IMR-90 (cell line): ENCODE measurements at regions not wholly inside any gene's neighbourhood (a gene's known extent, or its start where the extent isn't known, plus 50 kb on each side); places are given as distances from the start of the nearest gene placed in this dataset.
"Not testable (repeated sequence)": the region's sequence is repeated elsewhere in the genome, so short reads cannot be mapped to it uniquely, and the experiment has no call there.

ENCODE experiments used
- ATAC-seq: fragments of 200-7000 bp; cut with Tn5 transposase; 2 replicates; pipeline ENCODE4 v1.9.1; 2020; ENCODE audit warnings: low read depth, mild to moderate bottlenecking, moderate library complexity
- BruUV-seq: library from RNA; stranded (reverse); fragments of 400-500 nt; replicated peaks from 2 replicates; lab custom pipeline; 2021; lab: Mats Ljungman, UMichigan
- CTCF ChIA-PET: fragments of 300-600 bp; formaldehyde crosslinking; extraction: SDS; loops from one replicate; lab custom pipeline; 2021; ENCODE audit warnings: antibody characterized with exemption; lab: Yijun Ruan, JAX
- POLR2A ChIA-PET: fragments of 300-600 bp; sonication (Branson Sonifier 250); formaldehyde crosslinking; loops from one replicate; lab custom pipeline; 2022; ENCODE audit warnings: antibody characterized with exemption; ENCODE audit not compliant: unreplicated experiment; lab: Charles Lee
- DNase-seq: peaks from one replicate; pipeline ENCODE4 v3.0.0; 2013
- H2AFZ ChIP-seq: replicated peaks from 2 replicates; pipeline ENCODE3; 2013; ENCODE audit warnings: low read length, mild to moderate bottlenecking; ENCODE audit not compliant: poor library complexity
- H2AK5ac ChIP-seq: 2 replicates; pipeline ENCODE4 v1.6.1; 2013; ENCODE audit warnings: low read depth, low read length, inconsistent platforms
- H2AK9ac ChIP-seq: replicated peaks from 2 replicates; pipeline ENCODE3; 2013; ENCODE audit warnings: mild to moderate bottlenecking, low read depth, low read length, moderate library complexity; ENCODE audit not compliant: poor library complexity
- H2BK120ac ChIP-seq: 2 replicates; pipeline ENCODE4 v1.6.1; 2013; ENCODE audit warnings: low read depth, low read length, inconsistent platforms
- H2BK15ac ChIP-seq: 3 replicates; pipeline ENCODE4 v1.6.1; 2013; ENCODE audit warnings: low read depth, low read length, inconsistent platforms
- H2BK20ac ChIP-seq: 2 replicates; pipeline ENCODE4 v1.6.1; 2013; ENCODE audit warnings: low read depth, mild to moderate bottlenecking, inconsistent platforms, low read length, moderate library complexity
- H2BK5ac ChIP-seq: 2 replicates; pipeline ENCODE4 v1.6.1; 2013; ENCODE audit warnings: mild to moderate bottlenecking, low read depth, low read length, inconsistent platforms; ENCODE audit not compliant: poor library complexity, severe bottlenecking
- H3K14ac ChIP-seq: replicated peaks from 2 replicates; pipeline ENCODE4 v1.6.1; 2013; ENCODE audit warnings: low read depth, low read length, inconsistent platforms
- H3K18ac ChIP-seq: 2 replicates; pipeline ENCODE4 v1.6.1; 2013; ENCODE audit warnings: low read depth, low read length, control low read depth
- H3K23ac ChIP-seq: 2 replicates; pipeline ENCODE4 v1.6.1; 2013; ENCODE audit warnings: low read depth, low read length, inconsistent platforms
- H3K27ac ChIP-seq: 2 replicates; pipeline ENCODE4 v1.5.1; 2013; ENCODE audit warnings: mild to moderate bottlenecking, control low read depth, low read length; ENCODE audit not compliant: insufficient read depth
- H3K27me3 ChIP-seq: 2 replicates; pipeline ENCODE4 v1.6.1; 2013; ENCODE audit warnings: low read length; ENCODE audit not compliant: control insufficient read depth, insufficient read depth
- H3K36me3 ChIP-seq: 2 replicates; pipeline ENCODE4 v1.6.1; 2013; ENCODE audit warnings: low read length, mixed read lengths; ENCODE audit not compliant: control insufficient read depth, insufficient read depth
- H3K4ac ChIP-seq: 2 replicates; pipeline ENCODE4 v1.6.1; 2013; ENCODE audit warnings: low read depth, low read length, inconsistent platforms
- H3K4me1 ChIP-seq: 2 replicates; pipeline ENCODE4 v1.6.1; 2013; ENCODE audit warnings: low read length, mixed read lengths; ENCODE audit not compliant: control insufficient read depth, insufficient read depth
- H3K4me2 ChIP-seq: 2 replicates; pipeline ENCODE4 v1.6.1; 2013; ENCODE audit warnings: low read depth, mild to moderate bottlenecking, control low read depth, low read length, moderate library complexity
- H3K4me3 ChIP-seq: 2 replicates; pipeline ENCODE4 v1.5.1; 2013; ENCODE audit warnings: low read depth, mild to moderate bottlenecking, control low read depth, low read length, moderate library complexity; ENCODE audit not compliant: insufficient read depth
- H3K56ac ChIP-seq: 2 replicates; pipeline ENCODE4 v1.6.1; 2013; ENCODE audit warnings: low read length, inconsistent platforms; ENCODE audit not compliant: insufficient read depth; ENCODE audit errors: extremely low read depth
- H3K79me1 ChIP-seq, 2 experiments: 2 replicates each; pipeline ENCODE4 v1.6.1; 2013; ENCODE audit warnings: low read length in 2 of 2, inconsistent platforms in 1 of 2, low read depth in 1 of 2
- H3K9ac ChIP-seq: 2 replicates; pipeline ENCODE4 v1.6.1; 2013; ENCODE audit warnings: low read depth, low read length, control low read depth
- H3K9me1 ChIP-seq: 2 replicates; pipeline ENCODE4 v1.6.1; 2013; ENCODE audit warnings: low read length, inconsistent platforms; ENCODE audit not compliant: insufficient read depth
- H3K9me3 ChIP-seq: 2 replicates; pipeline ENCODE4 v1.6.1; 2013; ENCODE audit warnings: low read length; ENCODE audit not compliant: control insufficient read depth, insufficient read depth
- H4K20me1 ChIP-seq: 2 replicates; pipeline ENCODE4 v1.6.1; 2013; ENCODE audit warnings: low read length, inconsistent platforms; ENCODE audit not compliant: insufficient read depth
- H4K5ac ChIP-seq: 2 replicates; pipeline ENCODE4 v1.6.1; 2013; ENCODE audit warnings: mild to moderate bottlenecking, low read depth, low read length, control low read depth
- H4K8ac ChIP-seq, 2 experiments: 2 replicates each; pipeline ENCODE4 v1.6.1; 2013; ENCODE audit warnings: low read depth in 2 of 2, low read length in 2 of 2, control low read depth in 1 of 2, inconsistent platforms in 1 of 2
- H4K91ac ChIP-seq: 2 replicates; pipeline ENCODE4 v1.6.1; 2013; ENCODE audit warnings: low read depth, low read length, inconsistent platforms; ENCODE audit not compliant: insufficient read depth
- WGBS, 2 experiments: methylation state at CpG; one replicate each; pipeline versions ENCODE4 v1.1.5 to v1.1.7; 2013; ENCODE audit warnings: missing lambda C conversion rate in 2 of 2; ENCODE audit not compliant: insufficient read length in 1 of 2; ENCODE audit errors: extremely low coverage in 2 of 2; 5-methylcytosine and 5-hydroxymethylcytosine counted together
- dilution Hi-C: fragments of 300-500 bp; cut with HindIII; formaldehyde crosslinking; loops from one replicate; pipeline ENCODE4 v1.14.3; 2018; ENCODE audit warnings: low sequenced_read_pairs; ENCODE audit not compliant: unreplicated experiment
- in situ Hi-C: fragments of 300-500 bp; cut with MboI; formaldehyde crosslinking; loops from 3 replicates; pipeline ENCODE4 v1.14.3; 2019; ENCODE audit warnings: low sequenced_read_pairs, inconsistent platforms, mixed read lengths
- intact Hi-C: fragments of 100-400 bp; cut with micrococcal nuclease; formaldehyde crosslinking; loops from 2 replicates; pipeline ENCODE4 v1.10.0; 2022

DNA sequence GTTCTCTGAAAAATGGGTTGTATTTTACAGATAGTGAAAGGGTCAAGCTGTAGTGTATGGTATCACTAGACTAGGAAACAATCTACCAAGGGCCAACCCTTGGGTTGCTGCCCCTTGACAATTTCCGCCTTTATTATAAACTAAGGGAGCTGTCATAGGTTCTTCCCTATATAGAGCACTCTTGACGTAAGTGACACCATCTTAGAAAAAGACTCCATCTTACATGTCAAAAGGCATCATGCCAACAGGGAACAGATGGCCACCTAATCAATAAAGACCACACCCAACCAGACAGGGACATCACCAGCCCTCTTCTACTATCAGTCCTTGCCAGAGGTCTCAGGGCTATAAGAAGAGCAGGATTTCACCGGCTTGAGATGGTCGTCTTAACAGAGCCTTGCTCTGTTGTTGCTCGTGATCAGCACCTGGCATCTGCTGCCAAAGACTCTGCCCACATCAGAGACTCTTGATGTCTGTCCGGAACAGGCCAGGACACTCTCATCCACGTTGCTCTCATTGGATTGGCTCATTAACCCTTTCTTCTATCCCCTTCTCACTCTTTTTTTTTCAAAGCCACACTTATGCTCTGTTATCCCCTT, 231.4 kb upstream of the PLGLB2 start:
- H3K23ac ChIP-seq, H3K4me2 ChIP-seq, H3K18ac ChIP-seq, H3K56ac ChIP-seq, in situ Hi-C loops, H2BK15ac ChIP-seq, H4K91ac ChIP-seq, ATAC-seq, H3K4me1 ChIP-seq, H3K4ac ChIP-seq, H2AK9ac ChIP-seq, H4K5ac ChIP-seq, CTCF ChIA-PET, H3K27me3 ChIP-seq, H2AFZ ChIP-seq, H3K79me1 ChIP-seq, H3K27ac ChIP-seq, DNase-seq, H2BK5ac ChIP-seq, H3K9me3 ChIP-seq, H2AK5ac ChIP-seq, H3K14ac ChIP-seq, intact Hi-C loops, H2BK20ac ChIP-seq, BruUV-seq, H2BK120ac ChIP-seq, H3K9me1 ChIP-seq, H4K8ac ChIP-seq, dilution Hi-C loops, H3K9ac ChIP-seq, H3K4me3 ChIP-seq, POLR2A ChIA-PET, H3K36me3 ChIP-seq: not testable (repeated sequence)
- WGBS, 2 experiments: 100% methylated on average over 2 of the region's 7 CpGs; no CpG with 5 or more reads in 1 of the 2 experiments
- H4K20me1 ChIP-seq: peaks cover 44% of the 10 kb centered on the region

- H4K5ac ChIP-seq, H3K4me2 ChIP-seq, DNase-seq, H3K9ac ChIP-seq, H3K27me3 ChIP-seq, H3K56ac ChIP-seq, dilution Hi-C loops, H2AFZ ChIP-seq, H3K27ac ChIP-seq, CTCF ChIA-PET, H2BK15ac ChIP-seq, H3K9me1 ChIP-seq, H2BK5ac ChIP-seq, ATAC-seq, H3K23ac ChIP-seq, H2AK9ac ChIP-seq, H4K91ac ChIP-seq, H3K36me3 ChIP-seq, H4K8ac ChIP-seq, H3K14ac ChIP-seq, intact Hi-C loops, H2BK20ac ChIP-seq, H3K4me3 ChIP-seq, H3K4me1 ChIP-seq, H3K4ac ChIP-seq, H3K18ac ChIP-seq, H3K9me3 ChIP-seq, H2BK120ac ChIP-seq, BruUV-seq, in situ Hi-C loops, POLR2A ChIA-PET, H2AK5ac ChIP-seq: not testable (repeated sequence)
- peaks cover 0 to 12% of the 10 kb centered on the region in 2 experiments; a peak in 1 of 4 replicates for H3K79me1 ChIP-seq
- no CpG with 5 or more reads among the region's 7 CpGs for WGBS, 2 experiments
- peaks cover 53% of the 10 kb centered on the region for H4K20me1 ChIP-seq
Measured at GRCh38 chr2:87517438-87517837, 230.4 kb upstream of the PLGLB2 start.
